ENCODE measurements at regions not wholly inside any gene's neighbourhood (a gene's known extent, or its start where the extent isn't known, plus 50 kb on each side); places are given as distances from the start of the nearest gene placed in this dataset.

GRCh38 chr2:153020201-153020600, 301.8 kb downstream of the ARL6IP6 start:
- no peak for DNase-seq (ENCODE audit: low spot score)
- TF ChIP-seq, protein P1, sequence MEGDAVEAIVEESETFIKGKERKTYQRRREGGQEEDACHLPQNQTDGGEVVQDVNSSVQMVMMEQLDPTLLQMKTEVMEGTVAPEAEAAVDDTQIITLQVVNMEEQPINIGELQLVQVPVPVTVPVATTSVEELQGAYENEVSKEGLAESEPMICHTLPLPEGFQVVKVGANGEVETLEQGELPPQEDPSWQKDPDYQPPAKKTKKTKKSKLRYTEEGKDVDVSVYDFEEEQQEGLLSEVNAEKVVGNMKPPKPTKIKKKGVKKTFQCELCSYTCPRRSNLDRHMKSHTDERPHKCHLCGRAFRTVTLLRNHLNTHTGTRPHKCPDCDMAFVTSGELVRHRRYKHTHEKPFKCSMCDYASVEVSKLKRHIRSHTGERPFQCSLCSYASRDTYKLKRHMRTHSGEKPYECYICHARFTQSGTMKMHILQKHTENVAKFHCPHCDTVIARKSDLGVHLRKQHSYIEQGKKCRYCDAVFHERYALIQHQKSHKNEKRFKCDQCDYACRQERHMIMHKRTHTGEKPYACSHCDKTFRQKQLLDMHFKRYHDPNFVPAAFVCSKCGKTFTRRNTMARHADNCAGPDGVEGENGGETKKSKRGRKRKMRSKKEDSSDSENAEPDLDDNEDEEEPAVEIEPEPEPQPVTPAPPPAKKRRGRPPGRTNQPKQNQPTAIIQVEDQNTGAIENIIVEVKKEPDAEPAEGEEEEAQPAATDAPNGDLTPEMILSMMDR (conservative IDR thresholded peaks at IDR 0.05; ENCODE audit: low read depth): no peak
- ChIA-PET CTCF (no interaction called here), POLR2A (ENCODE audit: low non-redundant PET) (no interaction called here)
- H3K27ac ChIP-seq: no peak overlapping the region

GRCh38 chr2:153005071-153005730, 286.8 kb downstream of the ARL6IP6 start:
- no peak overlapping the region for H3K27ac ChIP-seq
- TF ChIP-seq, protein P1 (conservative IDR thresholded peaks at IDR 0.05; ENCODE audit: low read depth): no peak
- POLR2A ChIA-PET (ENCODE audit: low non-redundant PET): no interaction called here
- CTCF ChIA-PET: interaction anchor here (0.7 kb wide), 1 partner anchor 536 kb away, joined by 3 read pairs; no protein-coding TSS in a partner anchor
- no peak for DNase-seq (ENCODE audit: low spot score)

- TF ChIP-seq, protein P1 (conservative IDR thresholded peaks at IDR 0.05; ENCODE audit: low read depth): no peak
- DNase-seq (ENCODE audit: low spot score): no peak
- H3K27ac ChIP-seq: no peak overlapping the region
- POLR2A ChIA-PET (ENCODE audit: low non-redundant PET): no interaction called here
- CTCF ChIA-PET: interaction anchor here (0.7 kb wide), 1 partner anchor 537 kb away, joined by 3 read pairs; no protein-coding TSS in a partner anchor
These were observed 286.2 kb downstream of the ARL6IP6 start for GRCh38 chr2:153004627-153005026.

DNA sequence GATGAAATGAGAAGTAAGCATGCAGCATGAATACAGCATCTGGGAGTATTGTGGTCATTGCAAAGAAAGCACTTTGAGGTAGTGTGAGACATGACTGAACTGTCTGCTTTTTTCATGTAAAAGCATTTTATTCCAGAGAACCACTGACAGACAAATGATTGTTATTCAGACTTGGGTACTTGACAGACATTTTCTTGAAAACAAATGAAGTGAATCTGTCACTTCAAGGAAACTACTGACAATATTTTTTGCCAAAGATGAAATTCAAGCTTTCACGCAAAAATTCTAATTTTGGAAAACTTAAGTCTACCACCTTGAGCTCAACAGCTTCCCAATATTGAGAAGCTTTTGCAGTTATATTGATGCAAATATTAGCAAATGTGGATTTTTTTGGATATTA, 255.7 kb downstream of the ARL6IP6 start:
- TF ChIP-seq, protein P1 (conservative IDR thresholded peaks at IDR 0.05; ENCODE audit: low read depth): no peak
- ChIA-PET CTCF (interaction anchor here (0.6 kb wide), 1 partner anchor 114 kb away, joined by 3 read pairs; no protein-coding TSS in a partner anchor), POLR2A (ENCODE audit: low non-redundant PET) (no interaction called here)
- H3K27ac ChIP-seq: no peak overlapping the region
- no peak for DNase-seq (ENCODE audit: low spot score)

DNA sequence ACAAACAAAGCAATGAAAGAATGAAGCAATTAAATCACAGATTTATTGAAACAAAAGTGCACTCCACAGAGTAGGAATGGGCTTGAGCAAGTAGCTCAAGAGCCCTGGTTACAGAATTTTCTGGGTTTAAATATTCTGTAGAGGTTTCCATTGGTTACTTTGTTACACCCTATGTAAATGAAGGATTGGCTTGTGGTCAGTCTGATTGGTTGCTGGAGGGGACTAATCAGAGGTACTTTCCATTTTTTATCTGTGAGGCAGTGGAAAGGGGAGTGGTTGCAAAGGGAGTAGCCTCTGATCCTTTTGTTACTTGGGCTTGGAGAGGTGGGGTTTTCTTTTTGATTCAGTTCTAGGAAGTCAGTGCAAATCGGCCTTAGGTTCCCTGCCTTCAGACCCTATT, 253.3 kb downstream of the ARL6IP6 start:
- DNase-seq (ENCODE audit: low spot score): no peak
- TF ChIP-seq, protein P1 (conservative IDR thresholded peaks at IDR 0.05; ENCODE audit: low read depth): no peak
- no peak overlapping the region for H3K27ac ChIP-seq
- POLR2A ChIA-PET (ENCODE audit: low non-redundant PET): no interaction called here
- CTCF ChIA-PET: no interaction called here

DNA sequence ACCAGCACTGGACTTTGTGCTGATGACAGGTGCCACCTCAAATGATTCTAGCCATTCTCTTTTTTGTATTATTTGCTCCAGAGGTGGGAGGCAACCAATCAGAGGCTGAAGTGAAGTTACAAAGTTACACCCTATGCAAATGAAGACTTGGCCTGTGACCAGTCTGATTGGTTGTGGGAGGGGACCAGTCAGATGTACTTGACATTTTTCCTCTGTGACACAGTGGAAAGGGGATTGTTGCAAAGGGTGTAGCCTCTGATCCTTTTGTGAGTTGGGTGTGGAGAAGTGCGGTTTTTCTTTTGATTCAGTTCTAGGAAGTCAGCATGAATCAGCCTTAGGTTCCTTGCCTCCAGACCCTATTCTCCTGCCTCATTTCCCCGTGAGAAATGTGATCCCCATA, 244.0 kb downstream of the ARL6IP6 start:
- DNase-seq (ENCODE audit: low spot score): no peak
- ChIA-PET CTCF (interaction anchor here (0.8 kb wide), 1 partner anchor 92 kb away, joined by 3 read pairs; no protein-coding TSS in a partner anchor), POLR2A (ENCODE audit: low non-redundant PET) (no interaction called here)
- TF ChIP-seq, protein P1 (conservative IDR thresholded peaks at IDR 0.05; ENCODE audit: low read depth): no peak
- no peak overlapping the region for H3K27ac ChIP-seq

Measured in RWPE1 (cell line).